WTC11 (cell line): ENCODE measurements at regions not wholly inside any gene's neighbourhood (a gene's known extent, or its start where the extent isn't known, plus 50 kb on each side); places are given as distances from the start of the nearest gene placed in this dataset.

ENCODE experiments used
- ATAC-seq: fragments of 200-7000 bp; cut with Tn5 transposase; 2 replicates; pipeline ENCODE4 v1.10.0; 2021; ENCODE audit warnings: mild to moderate bottlenecking, moderate library complexity
- CTCF ChIA-PET: fragments of 300-600 bp; sonication (Branson Sonifier 250); formaldehyde crosslinking; loops from one replicate; lab custom pipeline; 2021; ENCODE audit warnings: antibody characterized with exemption; lab: Charles Lee
- POLR2A ChIA-PET: fragments of 350-600 bp; sonication (Branson Sonifier 250); formaldehyde crosslinking; loops from one replicate; lab custom pipeline; 2021; ENCODE audit warnings: antibody characterized with exemption; lab: Charles Lee
- DNase-seq: peaks from one replicate; pipeline ENCODE4 v3.0.0; 2021; ENCODE audit warnings: low spot score
- H3K27ac Mint-ChIP-seq: 2 replicates; pipeline ENCODE4 v1.8.0; 2021; ENCODE audit warnings: mixed read lengths
- H3K27me3 Mint-ChIP-seq: 2 replicates; pipeline ENCODE4 v1.8.0; 2021; ENCODE audit warnings: low read depth, mild to moderate bottlenecking, moderate library complexity, mixed read lengths
- H3K36me3 Mint-ChIP-seq: 2 replicates; pipeline ENCODE4 v1.8.0; 2021; ENCODE audit warnings: mixed read lengths
- H3K4me1 Mint-ChIP-seq: 2 replicates; pipeline ENCODE4 v1.8.0; 2022; ENCODE audit warnings: mixed read lengths
- H3K4me3 Mint-ChIP-seq: 2 replicates; pipeline ENCODE4 v1.8.0; 2021; ENCODE audit warnings: mild to moderate bottlenecking, moderate library complexity, mixed read lengths
- H3K9me3 Mint-ChIP-seq: 2 replicates; pipeline ENCODE4 v1.8.0; 2021; ENCODE audit warnings: mixed read lengths
- ARID4B ChIP-seq: sonication (generic); formaldehyde crosslinking; IDR thresholded peaks from 2 replicates; pipeline ENCODE4 v1.8.0; 2023; ENCODE audit warnings: missing genetic modification reagents, mild to moderate bottlenecking, borderline replicate concordance
- ATF3 ChIP-seq: sonication (generic); formaldehyde crosslinking; conservative IDR thresholded peaks from 2 replicates; pipeline ENCODE4 v1.8.1; 2022; ENCODE audit warnings: mild to moderate bottlenecking, missing genetic modification reagents
- CREM ChIP-seq: sonication (generic); formaldehyde crosslinking; IDR thresholded peaks from 2 replicates; pipeline ENCODE4 v1.8.1; 2022; ENCODE audit warnings: mild to moderate bottlenecking, missing genetic modification reagents, moderate library complexity
- CTCF ChIP-seq: fragments of 200-600 bp; IDR thresholded peaks from 2 replicates; pipeline ENCODE4 v1.8.0; 2022; ENCODE audit warnings: antibody characterized with exemption
- E2F5 ChIP-seq: sonication (generic); formaldehyde crosslinking; IDR thresholded peaks from 2 replicates; pipeline ENCODE4 v1.8.1; 2022; ENCODE audit warnings: mild to moderate bottlenecking, moderate library complexity, missing genetic modification reagents
- EMX1 ChIP-seq: fragments of 250-450 bp; sonication (Bioruptor Pico); IDR thresholded peaks from 2 replicates; pipeline ENCODE4 v1.8.0; 2021; ENCODE audit warnings: mild to moderate bottlenecking
- ESRRA ChIP-seq: sonication (generic); formaldehyde crosslinking; IDR thresholded peaks from 2 replicates; pipeline ENCODE4 v1.8.1; 2022; ENCODE audit warnings: mild to moderate bottlenecking, missing genetic modification reagents, borderline replicate concordance
- MLX ChIP-seq: sonication (generic); formaldehyde crosslinking; IDR thresholded peaks from 2 replicates; pipeline ENCODE4 v1.8.1; 2023; ENCODE audit warnings: mild to moderate bottlenecking, missing genetic modification reagents, moderate library complexity
- NFE2L1 ChIP-seq: sonication (generic); formaldehyde crosslinking; IDR thresholded peaks from 2 replicates; pipeline ENCODE4 v1.8.1; 2023; ENCODE audit warnings: missing genetic modification reagents
- NR1H2 ChIP-seq: sonication (generic); formaldehyde crosslinking; IDR thresholded peaks from 2 replicates; pipeline ENCODE4 v1.9.0; 2021; ENCODE audit warnings: mild to moderate bottlenecking, moderate library complexity, missing genetic modification reagents
- NR2C2 ChIP-seq: sonication (generic); formaldehyde crosslinking; IDR thresholded peaks from 2 replicates; pipeline ENCODE4 v1.8.0; 2022; ENCODE audit warnings: mild to moderate bottlenecking, missing genetic modification reagents
- PRRX2 ChIP-seq: fragments of 250-450 bp; sonication (Bioruptor Pico); IDR thresholded peaks from 2 replicates; pipeline ENCODE4 v1.8.0; 2021; ENCODE audit warnings: mild to moderate bottlenecking
- TEAD4 ChIP-seq: sonication (generic); formaldehyde crosslinking; IDR thresholded peaks from 2 replicates; pipeline ENCODE4 v1.8.0; 2022; ENCODE audit warnings: mild to moderate bottlenecking, missing genetic modification reagents
- USF2 ChIP-seq: sonication (generic); formaldehyde crosslinking; IDR thresholded peaks from 2 replicates; pipeline ENCODE4 v1.8.1; 2023; ENCODE audit warnings: mild to moderate bottlenecking, missing genetic modification reagents, moderate library complexity
- ZBTB43 ChIP-seq: sonication (generic); formaldehyde crosslinking; IDR thresholded peaks from 2 replicates; pipeline ENCODE4 v1.8.1; 2023; ENCODE audit warnings: mild to moderate bottlenecking, missing genetic modification reagents
- ZNF219 ChIP-seq: sonication (generic); formaldehyde crosslinking; IDR thresholded peaks from 2 replicates; pipeline ENCODE4 v1.8.0; 2023; ENCODE audit warnings: missing genetic modification reagents, mild to moderate bottlenecking, borderline replicate concordance
- ZNF263 ChIP-seq: sonication (generic); formaldehyde crosslinking; IDR thresholded peaks from 2 replicates; pipeline ENCODE4 v1.8.1; 2022; ENCODE audit warnings: low read depth, mild to moderate bottlenecking, moderate library complexity, missing genetic modification reagents
- ZSCAN18 ChIP-seq: fragments of 250-450 bp; sonication (Bioruptor Pico); IDR thresholded peaks from 2 replicates; pipeline ENCODE4 v2.1.2; 2022; ENCODE audit warnings: mild to moderate bottlenecking, moderate library complexity

- Mint-ChIP-seq H3K4me3 (no peak overlapping the region), H3K4me1 (peaks cover 26% of the 10 kb centered on the region), H3K27ac (no peak overlapping the region), H3K36me3 (peaks cover 18% of the 10 kb centered on the region), H3K27me3 (no peaks in the 10 kb centered on the region), H3K9me3 (peaks cover 16% of the 10 kb centered on the region)
- DNase-seq (no peak), ATAC-seq (no peak)
- no peak for TF ChIP-seq NR2C2 (CRISPR knock-in tag)
- CTCF ChIA-PET = no interaction called here
- POLR2A ChIA-PET = no interaction called here
Measured at GRCh38 chr18:39497821-39498220, 1932.2 kb upstream of the CELF4 start.

GRCh38 chr18:39496986-39497385 lies 1931.4 kb upstream of the CELF4 start:
- POLR2A ChIA-PET = no interaction called here
- TF ChIP-seq NR1H2 (CRISPR knock-in tag) = no peak
- no peak for TF ChIP-seq USF2 (CRISPR knock-in tag)
- TF ChIP-seq NFE2L1 (CRISPR knock-in tag) = no peak
- no peak for TF ChIP-seq TEAD4
- TF ChIP-seq ZNF219 (CRISPR knock-in tag) = no peak
- no peak for TF ChIP-seq PRRX2 (CRISPR knock-in tag)
- TF ChIP-seq CTCF = no peak
- TF ChIP-seq ZBTB43 (CRISPR knock-in tag) = no peak
- TF ChIP-seq ZSCAN18 (CRISPR knock-in tag) = no peak
- H3K27me3 Mint-ChIP-seq = no peaks in the 10 kb centered on the region
- CTCF ChIA-PET = no interaction called here
- H3K4me3 Mint-ChIP-seq = no peak overlapping the region
- H3K9me3 Mint-ChIP-seq = peaks cover 20% of the 10 kb centered on the region
- ATAC-seq (no peak), DNase-seq (no peak)
- no peak overlapping the region; the same call in 1 of the 2 replicates for H3K27ac Mint-ChIP-seq
- peaks cover 21% of the 10 kb centered on the region for H3K4me1 Mint-ChIP-seq
- peaks cover 18% of the 10 kb centered on the region for H3K36me3 Mint-ChIP-seq

- CTCF ChIA-PET = no interaction called here
- no peak for TF ChIP-seq MLX
- no peak for TF ChIP-seq ZBTB43 (CRISPR knock-in tag)
- TF ChIP-seq CREM (CRISPR knock-in tag) = no peak
- no peak for TF ChIP-seq ATF3
- TF ChIP-seq ARID4B (CRISPR knock-in tag) = no peak
- no peak for TF ChIP-seq ZNF263 (CRISPR knock-in tag)
- no peak for TF ChIP-seq EMX1
- no peak for TF ChIP-seq ESRRA
- no peak for TF ChIP-seq E2F5 (CRISPR knock-in tag)
Measured at GRCh38 chr18:39494211-39494896, 1928.8 kb upstream of the CELF4 start.

More at GRCh38 chr18:39494211-39494896, 1928.8 kb upstream of the CELF4 start:
- POLR2A ChIA-PET = no interaction called here
- peaks cover 23% of the 10 kb centered on the region for H3K9me3 Mint-ChIP-seq
- H3K4me3 Mint-ChIP-seq = no peak overlapping the region
- H3K4me1 Mint-ChIP-seq = peaks cover 6% of the 10 kb centered on the region
- ATAC-seq (no peak), DNase-seq (no peak)
- H3K27ac Mint-ChIP-seq = no peak overlapping the region
- no peaks in the 10 kb centered on the region for H3K27me3 Mint-ChIP-seq
- peaks cover 18% of the 10 kb centered on the region for H3K36me3 Mint-ChIP-seq
